SU-DHL-6 (cell line): ENCODE measurements at regions not wholly inside any gene's neighbourhood (a gene's known extent, or its start where the extent isn't known, plus 50 kb on each side); places are given as distances from the start of the nearest gene placed in this dataset.

Experiments used
- EZH2phosphoT487 ChIP-seq: fragments of 200-600 bp; sonication (generic), shearing (Covaris generic); conservative IDR thresholded peaks from 2 replicates; pipeline ENCODE4 v1.6.1; 2018; ENCODE audit warnings: mild to moderate bottlenecking, antibody characterized with exemption, low read length, moderate library complexity, mixed read lengths
- TF ChIP-seq, protein P1 (sequence below): fragments of 200-600 bp; sonication (generic); IDR thresholded peaks from one replicate; pipeline ENCODE4 v1.5.1; 2017; ENCODE audit warnings: antibody characterized with exemption, mild to moderate bottlenecking, low read length, moderate library complexity; ENCODE audit not compliant: insufficient read depth, poor library complexity, severe bottlenecking

- TF ChIP-seq, protein P1, sequence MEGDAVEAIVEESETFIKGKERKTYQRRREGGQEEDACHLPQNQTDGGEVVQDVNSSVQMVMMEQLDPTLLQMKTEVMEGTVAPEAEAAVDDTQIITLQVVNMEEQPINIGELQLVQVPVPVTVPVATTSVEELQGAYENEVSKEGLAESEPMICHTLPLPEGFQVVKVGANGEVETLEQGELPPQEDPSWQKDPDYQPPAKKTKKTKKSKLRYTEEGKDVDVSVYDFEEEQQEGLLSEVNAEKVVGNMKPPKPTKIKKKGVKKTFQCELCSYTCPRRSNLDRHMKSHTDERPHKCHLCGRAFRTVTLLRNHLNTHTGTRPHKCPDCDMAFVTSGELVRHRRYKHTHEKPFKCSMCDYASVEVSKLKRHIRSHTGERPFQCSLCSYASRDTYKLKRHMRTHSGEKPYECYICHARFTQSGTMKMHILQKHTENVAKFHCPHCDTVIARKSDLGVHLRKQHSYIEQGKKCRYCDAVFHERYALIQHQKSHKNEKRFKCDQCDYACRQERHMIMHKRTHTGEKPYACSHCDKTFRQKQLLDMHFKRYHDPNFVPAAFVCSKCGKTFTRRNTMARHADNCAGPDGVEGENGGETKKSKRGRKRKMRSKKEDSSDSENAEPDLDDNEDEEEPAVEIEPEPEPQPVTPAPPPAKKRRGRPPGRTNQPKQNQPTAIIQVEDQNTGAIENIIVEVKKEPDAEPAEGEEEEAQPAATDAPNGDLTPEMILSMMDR, result no peak
- no peak for TF ChIP-seq EZH2phosphoT487
Observed at GRCh38 chr6:132198040-132198439, 203.2 kb downstream of the MOXD1 start.
